Progenitor cell of endocrine pancreas (in vitro differentiated cells): ENCODE measurements at regions not wholly inside any gene's neighbourhood (a gene's known extent, or its start where the extent isn't known, plus 50 kb on each side); places are given as distances from the start of the nearest gene placed in this dataset.
"Not testable (repeated sequence)": the region's sequence is repeated elsewhere in the genome, so short reads cannot be mapped to it uniquely, and the experiment has no call there.

Experiments
- DNase-seq: peaks from one replicate; pipeline ENCODE4 v3.0.0; 2021; ENCODE audit warnings: low spot score; ENCODE audit not compliant: unreplicated experiment
- H3K27ac Mint-ChIP-seq: 2 replicates; pipeline ENCODE4 v1.8.0; 2021; ENCODE audit warnings: mild to moderate bottlenecking, moderate library complexity, mixed read lengths
- H3K27me3 Mint-ChIP-seq: 2 replicates; pipeline ENCODE4 v1.8.0; 2021; ENCODE audit warnings: mixed read lengths
- H3K36me3 Mint-ChIP-seq: 2 replicates; pipeline ENCODE4 v1.8.0; 2022; ENCODE audit warnings: mixed read lengths; ENCODE audit not compliant: insufficient read depth
- H3K4me1 Mint-ChIP-seq: 2 replicates; pipeline ENCODE4 v1.8.0; 2021; ENCODE audit warnings: low read depth, mixed read lengths
- H3K4me3 Mint-ChIP-seq: 2 replicates; pipeline ENCODE4 v1.8.0; 2021; ENCODE audit warnings: low read depth, mild to moderate bottlenecking, moderate library complexity, mixed read lengths
- H3K9me3 Mint-ChIP-seq: 2 replicates; pipeline ENCODE4 v1.8.0; 2021; ENCODE audit warnings: low read depth, mixed read lengths
- TF ChIP-seq, protein P1 (sequence below): fragments of 200-600 bp; sonication (generic); IDR thresholded peaks from one replicate; pipeline ENCODE4 v1.5.0; 2021; ENCODE audit warnings: antibody characterized with exemption, mild to moderate bottlenecking; ENCODE audit not compliant: unreplicated experiment

DNA sequence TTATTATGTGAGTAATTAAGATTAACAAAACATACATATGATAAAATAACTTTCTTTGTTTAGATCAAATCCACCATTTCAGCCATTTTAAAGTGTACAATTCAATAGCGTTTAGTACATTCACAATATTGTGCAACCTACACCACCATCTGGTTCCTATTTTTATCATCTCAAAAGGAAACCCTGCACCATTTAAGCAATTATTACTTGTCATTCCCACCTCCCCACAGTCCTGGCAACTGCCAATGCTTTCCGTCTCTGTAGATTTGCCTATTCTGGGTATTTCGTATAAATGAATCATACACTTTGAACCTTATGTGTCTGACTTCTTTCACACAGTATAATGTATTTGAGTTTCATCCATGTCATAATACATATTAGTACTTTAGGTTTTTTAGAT, 162.5 kb upstream of the CNTNAP4 start:
- Mint-ChIP-seq H3K27me3 (no peaks in the 10 kb centered on the region), H3K9me3 (no peaks in the 10 kb centered on the region), H3K27ac (no peak overlapping the region), H3K36me3 (no peaks in the 10 kb centered on the region), H3K4me1 (no peaks in the 10 kb centered on the region), H3K4me3 (no peak overlapping the region)
- TF ChIP-seq, protein P1, sequence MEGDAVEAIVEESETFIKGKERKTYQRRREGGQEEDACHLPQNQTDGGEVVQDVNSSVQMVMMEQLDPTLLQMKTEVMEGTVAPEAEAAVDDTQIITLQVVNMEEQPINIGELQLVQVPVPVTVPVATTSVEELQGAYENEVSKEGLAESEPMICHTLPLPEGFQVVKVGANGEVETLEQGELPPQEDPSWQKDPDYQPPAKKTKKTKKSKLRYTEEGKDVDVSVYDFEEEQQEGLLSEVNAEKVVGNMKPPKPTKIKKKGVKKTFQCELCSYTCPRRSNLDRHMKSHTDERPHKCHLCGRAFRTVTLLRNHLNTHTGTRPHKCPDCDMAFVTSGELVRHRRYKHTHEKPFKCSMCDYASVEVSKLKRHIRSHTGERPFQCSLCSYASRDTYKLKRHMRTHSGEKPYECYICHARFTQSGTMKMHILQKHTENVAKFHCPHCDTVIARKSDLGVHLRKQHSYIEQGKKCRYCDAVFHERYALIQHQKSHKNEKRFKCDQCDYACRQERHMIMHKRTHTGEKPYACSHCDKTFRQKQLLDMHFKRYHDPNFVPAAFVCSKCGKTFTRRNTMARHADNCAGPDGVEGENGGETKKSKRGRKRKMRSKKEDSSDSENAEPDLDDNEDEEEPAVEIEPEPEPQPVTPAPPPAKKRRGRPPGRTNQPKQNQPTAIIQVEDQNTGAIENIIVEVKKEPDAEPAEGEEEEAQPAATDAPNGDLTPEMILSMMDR, result no peak
- no peak for DNase-seq

DNA sequence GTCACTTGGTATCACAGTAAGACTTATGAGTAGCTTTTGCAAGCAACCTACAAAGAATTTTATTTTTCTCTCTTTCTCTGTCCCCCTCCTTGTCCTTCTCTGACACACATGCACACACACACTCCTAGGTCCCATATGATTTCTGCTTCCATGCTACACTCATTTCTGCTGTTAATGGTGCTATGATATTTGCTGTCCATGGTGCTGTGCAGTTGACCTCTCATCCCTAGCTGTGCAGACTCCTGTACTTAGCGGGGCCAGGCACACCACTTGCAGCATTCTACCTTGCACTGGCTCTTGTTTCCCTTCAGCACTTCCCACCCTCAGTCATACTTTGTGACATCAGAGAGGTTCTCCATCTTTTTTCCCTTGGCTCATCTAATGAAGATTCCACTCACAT, 158.9 kb upstream of the CNTNAP4 start:
- TF ChIP-seq, protein P1, result no peak
- no peak overlapping the region for H3K27ac Mint-ChIP-seq
- no peaks in the 10 kb centered on the region for H3K27me3 Mint-ChIP-seq
- no peaks in the 10 kb centered on the region for H3K9me3 Mint-ChIP-seq
- H3K4me3 Mint-ChIP-seq, result no peak overlapping the region
- DNase-seq, result no peak
- H3K36me3 Mint-ChIP-seq, result no peaks in the 10 kb centered on the region
- no peaks in the 10 kb centered on the region for H3K4me1 Mint-ChIP-seq

DNA sequence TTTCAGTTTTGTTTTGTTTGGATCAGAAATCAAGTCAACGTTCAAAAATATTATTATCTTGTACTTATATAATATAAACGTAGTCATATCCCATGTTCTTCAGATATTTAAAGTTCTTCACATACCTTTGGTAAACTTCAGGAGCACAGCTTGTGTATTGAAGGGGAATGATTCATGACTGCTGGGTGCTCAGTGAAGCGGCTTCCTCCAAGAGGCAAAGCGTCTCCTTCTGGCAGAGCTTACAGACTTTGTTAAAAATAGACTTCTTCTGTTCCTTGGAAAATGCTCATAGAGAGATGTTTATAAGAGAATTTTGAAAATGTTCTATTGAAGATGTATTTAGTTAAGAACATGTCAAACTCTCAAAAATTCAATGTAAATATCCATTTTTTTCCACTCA, 155.6 kb upstream of the CNTNAP4 start:
- no peaks in the 10 kb centered on the region for H3K9me3 Mint-ChIP-seq
- no peak for DNase-seq
- H3K4me1 Mint-ChIP-seq, result no peaks in the 10 kb centered on the region
- no peak overlapping the region for H3K27ac Mint-ChIP-seq
- H3K36me3 Mint-ChIP-seq, result no peaks in the 10 kb centered on the region
- no peaks in the 10 kb centered on the region for H3K27me3 Mint-ChIP-seq
- H3K4me3 Mint-ChIP-seq, result no peak overlapping the region
- TF ChIP-seq, protein P1, result no peak

DNA sequence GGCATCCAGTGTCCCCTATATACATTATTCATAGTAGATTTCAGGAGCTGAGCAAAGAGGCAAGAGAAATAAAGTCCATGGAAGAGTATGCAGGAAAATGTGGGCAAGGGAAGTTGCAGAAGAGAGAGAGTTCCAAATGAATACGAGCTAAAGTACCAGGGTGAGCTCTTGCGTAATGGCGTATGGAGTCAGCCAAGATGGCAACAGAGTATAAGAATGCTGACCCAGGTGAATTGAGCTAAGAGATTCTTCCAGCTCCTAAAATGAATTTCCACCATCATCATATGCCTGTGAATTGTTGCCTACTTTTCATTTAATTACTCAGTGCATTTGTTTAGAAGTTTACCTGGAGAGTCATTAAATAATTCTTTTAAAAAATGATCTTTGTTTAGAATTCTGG, 153.2 kb upstream of the CNTNAP4 start:
- Mint-ChIP-seq H3K4me1 (no peaks in the 10 kb centered on the region), H3K9me3 (peaks cover 5% of the 10 kb centered on the region), H3K36me3 (no peaks in the 10 kb centered on the region), H3K27me3 (no peaks in the 10 kb centered on the region), H3K27ac (no peak overlapping the region), H3K4me3 (no peak overlapping the region)
- TF ChIP-seq, protein P1, result no peak
- no peak for DNase-seq

DNA sequence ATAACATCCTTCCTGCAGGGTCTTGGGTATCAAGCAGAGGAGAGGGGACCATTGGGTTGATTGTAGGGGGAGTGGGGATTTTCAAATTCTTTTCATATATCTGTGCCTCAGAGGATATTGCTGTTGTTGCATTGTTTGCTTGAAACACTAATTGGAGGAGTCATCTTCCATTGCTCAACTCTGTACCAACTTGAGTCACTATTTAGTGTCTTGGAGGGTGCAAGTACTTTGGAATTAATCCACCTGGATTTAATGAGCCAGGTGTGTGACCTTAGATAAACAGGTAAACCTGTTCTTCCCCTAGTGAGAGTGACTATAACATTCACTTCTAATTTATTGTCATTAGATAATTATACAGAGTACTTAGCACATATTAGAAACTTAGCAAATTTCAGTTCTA, 151.3 kb upstream of the CNTNAP4 start:
- Mint-ChIP-seq H3K9me3 (peaks cover 8% of the 10 kb centered on the region), H3K36me3 (no peaks in the 10 kb centered on the region), H3K4me3 (no peak overlapping the region), H3K27me3 (no peaks in the 10 kb centered on the region), H3K27ac (no peak overlapping the region), H3K4me1 (no peaks in the 10 kb centered on the region)
- no peak for DNase-seq
- TF ChIP-seq, protein P1, result no peak

DNA sequence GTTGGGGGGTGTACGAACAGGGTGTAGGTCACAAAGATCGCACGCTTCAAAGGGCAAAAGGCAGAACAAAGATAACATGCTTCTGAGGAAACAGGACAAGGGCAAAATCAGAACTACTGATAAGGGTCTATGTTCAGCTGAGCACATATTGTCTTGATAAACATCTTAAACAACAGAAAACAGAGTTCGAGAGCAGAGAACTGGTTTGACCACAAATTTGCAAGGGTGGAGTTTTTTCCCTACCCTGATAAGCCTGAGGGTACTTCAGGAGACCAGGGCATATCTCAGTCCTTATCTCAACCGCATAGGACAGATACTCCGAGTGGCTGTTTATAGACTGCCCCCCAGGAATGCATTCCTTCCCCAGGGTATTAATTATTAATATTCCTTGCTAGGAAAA, 139.1 kb upstream of the CNTNAP4 start:
- H3K36me3 Mint-ChIP-seq, H3K4me3 Mint-ChIP-seq, DNase-seq, H3K27me3 Mint-ChIP-seq, H3K27ac Mint-ChIP-seq: not testable (repeated sequence)
- peaks cover 11% of the 10 kb centered on the region for H3K9me3 Mint-ChIP-seq
- H3K4me1 Mint-ChIP-seq, result peaks cover 16% of the 10 kb centered on the region
